AG04450 (cell line): ENCODE measurements at regions not wholly inside any gene's neighbourhood (a gene's known extent, or its start where the extent isn't known, plus 50 kb on each side); places are given as distances from the start of the nearest gene placed in this dataset.

Experiments
- CTCF ChIA-PET: fragments of 300-600, 350-600 bp; formaldehyde crosslinking; extraction: SDS; loops from one replicate; lab custom pipeline; 2022; ENCODE audit warnings: antibody characterized with exemption, inconsistent platforms; lab: Charles Lee
- POLR2A ChIA-PET: fragments of 350-600 bp; formaldehyde crosslinking; extraction: SDS; loops from one replicate; lab custom pipeline; 2021; ENCODE audit warnings: antibody characterized with exemption, inconsistent platforms; lab: Yijun Ruan, JAX
- DNase-seq: peaks from one replicate; pipeline ENCODE4 v3.0.0-alpha.2; 2011; ENCODE audit warnings: low read depth, low spot score
- H3K27ac ChIP-seq: one replicate; pipeline ENCODE4 v1.5.1; 2012; ENCODE audit warnings: low read depth, low read length, control low read depth
- H3K27me3 ChIP-seq: one replicate; pipeline ENCODE4 v1.6.0; 2012; ENCODE audit warnings: low read length; ENCODE audit not compliant: control insufficient read depth, insufficient read depth
- H3K4me3 ChIP-seq: 2 replicates; pipeline ENCODE4 v1.5.1; 2011; ENCODE audit warnings: mild to moderate bottlenecking, low read depth, low read length, control low read depth
- H3K9me3 ChIP-seq: 2 replicates; pipeline ENCODE4 v1.5.1; 2012; ENCODE audit warnings: low read length; ENCODE audit not compliant: control insufficient read depth, insufficient read depth
- CTCF ChIP-seq: IDR thresholded peaks from 2 replicates; pipeline ENCODE4 v1.5.1; 2011; ENCODE audit warnings: low read depth, low read length, control low read depth, inconsistent platforms

- TF ChIP-seq CTCF, result no peak
- Histone ChIP-seq H3K9me3 (no peaks in the 10 kb centered on the region), H3K4me3 (no peak overlapping the region), H3K27ac (no peak overlapping the region), H3K27me3 (no peaks in the 10 kb centered on the region)
- CTCF ChIA-PET, result interaction anchor here (1.2 to 7.4 kb wide), 2 partner anchors 10 to 393 kb away, joined by 6 to 64 read pairs; no protein-coding TSS in a partner anchor
- DNase-seq, result no peak
- POLR2A ChIA-PET, result no interaction called here
These were observed 157.7 kb upstream of the SLCO3A1 start for GRCh38 chr15:91695799-91696198.

GRCh38 chr15:91696981-91697380, 156.5 kb upstream of the SLCO3A1 start:
- Histone ChIP-seq H3K9me3 (no peaks in the 10 kb centered on the region), H3K27ac (no peak overlapping the region), H3K27me3 (no peaks in the 10 kb centered on the region), H3K4me3 (no peak overlapping the region)
- no peak for TF ChIP-seq CTCF
- no peak for DNase-seq
- POLR2A ChIA-PET, result no interaction called here
- CTCF ChIA-PET, result interaction anchor here (7.4 kb wide), 1 partner anchor 9 kb away, joined by 64 read pairs; no protein-coding TSS in a partner anchor

GRCh38 chr15:91698241-91698640, 155.3 kb upstream of the SLCO3A1 start:
- no peaks in the 10 kb centered on the region for H3K9me3 ChIP-seq
- H3K27ac ChIP-seq, result no peak overlapping the region
- TF ChIP-seq CTCF, result no peak
- ChIA-PET POLR2A (no interaction called here), CTCF (interaction anchor here (1.2 to 7.4 kb wide), 2 partner anchors 8 to 396 kb away, joined by 3 to 64 read pairs; no protein-coding TSS in a partner anchor)
- H3K27me3 ChIP-seq, result no peaks in the 10 kb centered on the region
- DNase-seq, result no peak
- H3K4me3 ChIP-seq, result no peak overlapping the region

- ChIA-PET POLR2A (no interaction called here), CTCF (interaction anchor here (1.2 kb wide), 1 partner anchor 397 kb away, joined by 3 read pairs; no protein-coding TSS in a partner anchor)
- Histone ChIP-seq H3K9me3 (no peaks in the 10 kb centered on the region), H3K27me3 (no peaks in the 10 kb centered on the region), H3K27ac (no peak overlapping the region), H3K4me3 (no peak overlapping the region)
- TF ChIP-seq CTCF, result no peak
- DNase-seq, result no peak
These were observed 153.8 kb upstream of the SLCO3A1 start for GRCh38 chr15:91699741-91700140.

- no peak for DNase-seq
- CTCF ChIA-PET, result interaction anchor here (4.5 kb wide), 1 partner anchor 375 kb away, joined by 45 read pairs; no protein-coding TSS in a partner anchor
- no peaks in the 10 kb centered on the region for H3K9me3 ChIP-seq
- H3K27me3 ChIP-seq, result peaks cover 2% of the 10 kb centered on the region
- H3K27ac ChIP-seq, result no peak overlapping the region
- H3K4me3 ChIP-seq, result no peak overlapping the region
- POLR2A ChIA-PET, result no interaction called here
- no peak for TF ChIP-seq CTCF
These were observed 150.2 kb upstream of the SLCO3A1 start for GRCh38 chr15:91703274-91703673.
